GM18508 (cell line): ENCODE measurements at regions not wholly inside any gene's neighbourhood (a gene's known extent, or its start where the extent isn't known, plus 50 kb on each side); places are given as distances from the start of the nearest gene placed in this dataset.
"Not testable (repeated sequence)": the region's sequence is repeated elsewhere in the genome, so short reads cannot be mapped to it uniquely, and the experiment has no call there.

Source experiments
- ATAC-seq: cut with Tn5 transposase; IDR thresholded peaks from one replicate; pipeline ENCODE4 v1.9.1; 2021; ENCODE audit warnings: moderate number of reproducible peaks; ENCODE audit not compliant: insufficient read depth, unreplicated experiment

DNA sequence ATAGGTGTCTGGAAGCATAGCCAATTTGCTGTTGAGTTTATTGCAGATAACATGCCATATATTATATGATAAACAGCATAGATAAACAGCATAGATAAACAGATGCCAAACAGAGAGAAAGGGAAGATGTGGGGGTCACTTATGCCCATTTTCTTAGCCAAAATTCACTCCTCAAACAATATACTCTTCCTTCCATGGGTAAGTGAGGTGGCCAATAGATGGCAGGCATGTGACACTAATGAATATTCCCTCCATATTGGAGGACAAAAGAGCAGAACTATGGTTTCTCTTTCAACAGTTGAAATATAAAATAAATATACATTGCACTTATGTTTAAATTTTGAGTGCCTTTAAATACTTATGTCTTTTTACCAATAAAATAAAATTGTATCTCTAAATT, 1212.8 kb downstream of the REEP3 start:
- ATAC-seq, result no peak

DNA sequence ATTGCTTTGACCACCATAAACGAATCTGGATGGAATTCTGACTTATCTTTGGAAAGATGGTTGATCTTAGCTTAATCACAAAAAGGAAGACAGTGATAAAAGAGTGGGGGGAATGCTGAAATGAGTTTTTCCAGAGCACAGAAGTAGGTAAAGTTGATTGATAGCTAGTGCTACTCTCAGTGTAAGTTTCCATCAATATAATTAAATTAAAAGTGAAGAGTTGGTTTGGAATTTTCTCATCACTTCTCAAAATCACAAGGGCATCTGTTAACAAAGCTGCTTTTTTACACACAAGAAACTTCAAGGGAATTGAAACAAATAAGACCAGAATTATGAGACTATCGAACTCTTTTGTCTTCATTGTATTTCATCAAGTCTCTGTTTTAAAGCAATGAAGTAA, 1217.3 kb downstream of the REEP3 start:
- no peak for ATAC-seq

DNA sequence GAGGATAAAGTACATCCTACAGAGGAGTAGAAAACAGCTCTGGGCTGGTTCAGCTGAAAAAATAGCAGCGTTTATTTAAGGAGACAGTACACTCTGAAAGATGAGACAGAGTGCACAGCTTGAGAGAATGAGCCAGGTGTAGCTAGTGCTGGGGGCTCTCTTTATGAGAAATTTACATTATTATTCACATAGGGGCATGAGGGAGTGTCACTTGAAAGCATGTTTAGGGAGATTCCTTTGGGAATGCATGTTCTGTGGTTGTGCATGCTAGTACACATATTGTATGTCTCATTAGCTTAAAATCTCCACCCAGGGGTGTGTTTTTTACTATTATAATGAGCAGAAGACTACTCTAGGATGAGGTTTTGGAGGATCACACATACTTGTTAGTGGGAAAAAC, 1224.4 kb downstream of the REEP3 start:
- ATAC-seq, result no peak

DNA sequence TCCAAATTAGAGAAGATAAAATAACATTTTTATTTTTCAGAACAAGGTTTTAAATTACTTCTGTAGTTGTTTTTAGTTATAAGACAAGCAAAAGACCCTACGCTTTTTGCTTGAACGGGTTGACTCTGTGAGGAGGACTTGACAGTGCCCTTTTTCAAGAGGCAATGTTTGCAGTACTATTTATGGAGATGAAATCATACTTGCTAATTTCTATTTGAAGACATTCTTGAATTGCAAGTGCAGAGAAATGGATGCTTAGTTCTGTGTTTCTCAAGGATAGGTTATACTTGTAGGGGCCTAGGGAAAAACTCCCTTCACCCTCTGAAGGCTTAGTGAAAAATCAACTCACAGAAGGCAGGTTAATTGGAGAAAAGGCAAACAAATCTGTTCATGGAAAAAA, 1229.5 kb downstream of the REEP3 start:
- ATAC-seq, result no peak

DNA sequence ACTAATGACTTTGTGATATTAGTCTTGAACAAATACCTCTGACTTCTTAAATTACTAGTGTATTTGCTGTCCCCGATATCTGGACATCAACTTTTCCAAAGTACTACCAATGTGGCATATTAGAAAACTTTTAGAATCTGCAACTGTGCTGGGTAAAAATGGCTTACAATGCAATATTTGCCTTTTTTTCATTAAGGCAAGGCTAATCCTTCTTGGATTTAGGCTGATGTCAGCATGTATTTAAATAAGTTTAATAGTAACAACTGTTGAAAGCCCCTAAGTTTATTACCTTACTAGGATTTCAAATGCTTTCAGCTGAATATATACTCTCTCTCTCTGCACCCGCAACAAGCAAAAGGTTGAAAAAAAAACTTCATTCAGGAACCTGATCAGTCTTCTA, 1232.3 kb downstream of the REEP3 start:
- no peak for ATAC-seq

DNA sequence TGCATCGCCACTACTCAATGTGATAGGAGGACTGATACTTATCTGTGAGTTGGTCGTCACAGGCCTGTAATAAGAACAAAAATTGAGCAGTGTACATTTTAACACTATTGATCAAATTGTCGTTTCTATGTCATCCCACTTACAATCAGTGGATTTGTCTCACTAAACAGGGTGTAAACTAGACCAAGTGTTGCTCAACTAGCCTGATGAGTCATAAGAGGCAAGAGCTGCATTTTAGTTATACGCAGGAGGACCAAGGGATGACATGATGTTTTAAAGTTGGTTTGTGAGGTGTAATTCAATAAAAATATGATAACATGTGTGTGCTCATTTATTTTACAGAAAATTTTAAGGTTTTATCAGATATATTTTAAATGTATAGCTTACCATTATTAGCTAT, 1239.2 kb downstream of the REEP3 start:
- no peak for ATAC-seq

DNA sequence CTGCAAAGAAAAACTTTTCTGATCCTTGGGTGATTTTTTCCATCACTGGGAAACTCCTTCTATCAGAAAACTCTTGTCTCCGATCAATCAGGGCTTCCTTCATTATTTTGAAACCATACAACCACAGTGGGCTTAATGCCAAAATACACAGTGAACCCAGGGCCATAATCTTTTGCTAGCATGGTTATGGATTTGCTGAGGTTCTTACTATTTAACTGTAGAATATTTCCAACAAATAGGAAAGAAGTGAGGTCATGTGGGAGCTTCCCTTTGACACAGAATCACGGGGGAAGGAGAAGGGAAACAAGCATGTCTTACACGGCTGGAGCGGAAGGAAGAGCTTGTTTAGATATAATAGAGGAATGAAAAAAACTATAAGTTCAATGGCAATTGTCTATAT, 1241.7 kb downstream of the REEP3 start:
- no peak for ATAC-seq

DNA sequence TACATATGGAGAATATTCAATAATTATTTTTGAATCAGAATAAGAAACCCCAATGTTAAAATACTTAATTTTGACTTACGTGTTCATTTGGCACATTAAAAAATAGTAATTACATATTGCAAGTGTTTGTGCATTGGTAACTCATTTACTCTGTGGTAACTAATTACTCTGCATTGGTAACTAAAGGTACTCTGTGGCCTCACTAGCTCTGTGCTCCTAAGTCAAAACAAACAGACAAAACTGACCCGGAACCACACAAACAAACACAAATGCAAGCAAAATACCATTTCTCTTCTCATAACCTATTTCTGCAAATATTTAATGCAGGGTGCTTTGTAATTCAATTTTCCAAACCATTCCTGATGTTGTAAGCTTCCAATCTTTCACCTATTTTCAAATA, 1244.3 kb downstream of the REEP3 start:
- ATAC-seq, result no peak

DNA sequence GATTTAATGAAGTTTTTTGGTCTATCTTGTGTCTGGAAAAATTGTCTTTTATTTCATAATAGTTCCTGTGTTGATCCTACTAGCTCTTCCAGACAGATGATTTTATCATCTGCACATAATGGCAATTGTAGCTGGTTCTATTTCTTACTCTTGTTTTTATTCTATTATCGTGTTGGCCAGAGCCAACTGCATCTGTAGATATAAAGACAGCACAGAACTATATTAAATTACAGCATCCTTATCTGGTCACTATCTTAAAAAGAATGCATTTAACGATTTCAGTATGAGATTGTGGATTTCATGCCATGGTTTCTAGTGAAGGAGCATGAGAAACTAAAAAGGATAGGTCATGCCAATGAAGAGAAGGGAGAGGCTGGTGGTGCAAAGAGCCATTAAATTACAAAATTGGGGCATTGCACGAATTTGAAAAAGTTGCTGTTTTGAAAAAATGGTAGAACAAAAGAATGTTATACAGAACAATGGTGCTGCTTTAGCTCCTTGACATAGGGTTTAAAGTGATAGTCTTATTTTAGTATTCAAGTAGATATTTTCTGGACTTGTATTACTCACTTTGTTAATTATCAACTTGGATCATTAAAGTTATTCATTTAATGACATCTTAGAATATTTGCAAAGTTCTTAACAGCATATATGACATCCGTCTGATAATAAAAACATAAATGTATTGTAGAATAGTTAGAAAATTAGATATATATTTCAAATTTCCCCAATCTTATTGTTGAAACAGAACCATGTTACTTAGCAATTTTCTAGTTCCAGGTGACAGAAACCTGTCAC, 1250.3 kb downstream of the REEP3 start:
- ATAC-seq, result no peak

DNA sequence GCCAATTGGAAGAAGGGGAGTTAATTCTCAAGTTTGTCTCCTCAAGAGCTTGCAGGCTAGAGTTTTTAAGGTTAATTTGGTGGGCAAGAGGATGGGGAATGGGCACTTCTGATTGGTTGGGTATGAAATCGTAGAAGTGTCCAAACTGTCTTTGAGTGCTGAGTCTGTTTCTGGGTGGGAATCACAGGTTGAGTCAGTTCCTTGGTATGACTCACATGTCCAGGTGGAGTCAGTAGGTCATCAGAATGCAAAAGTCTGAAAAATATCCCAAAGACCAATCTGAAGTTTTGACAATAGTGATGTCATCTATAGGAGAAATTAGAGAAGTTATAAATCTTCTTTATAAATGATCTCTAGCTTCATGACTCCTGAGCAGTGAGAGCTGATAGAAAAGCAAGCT, 1252.2 kb downstream of the REEP3 start:
- no peak for ATAC-seq

DNA sequence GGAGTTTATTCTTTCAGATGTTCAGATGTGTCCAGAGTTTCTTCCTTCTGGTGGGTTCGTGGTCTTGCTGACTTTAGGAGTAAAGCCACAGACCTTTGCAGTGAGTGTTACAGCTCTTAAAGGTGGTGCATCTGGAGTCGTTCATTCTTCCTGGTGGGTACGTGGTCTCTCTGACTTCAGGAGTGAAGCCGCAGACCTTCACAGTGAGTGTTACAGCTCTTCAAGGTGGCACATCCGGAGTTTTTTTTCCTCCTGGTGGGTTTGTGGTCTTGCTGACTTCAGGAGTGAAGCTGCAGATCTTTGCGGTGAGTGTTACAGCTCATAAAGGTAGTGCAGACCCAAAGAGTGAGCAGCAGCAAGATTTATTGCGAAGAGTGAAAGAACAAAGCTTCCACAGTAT, 1263.2 kb downstream of the REEP3 start:
- not testable (repeated sequence) for ATAC-seq

DNA sequence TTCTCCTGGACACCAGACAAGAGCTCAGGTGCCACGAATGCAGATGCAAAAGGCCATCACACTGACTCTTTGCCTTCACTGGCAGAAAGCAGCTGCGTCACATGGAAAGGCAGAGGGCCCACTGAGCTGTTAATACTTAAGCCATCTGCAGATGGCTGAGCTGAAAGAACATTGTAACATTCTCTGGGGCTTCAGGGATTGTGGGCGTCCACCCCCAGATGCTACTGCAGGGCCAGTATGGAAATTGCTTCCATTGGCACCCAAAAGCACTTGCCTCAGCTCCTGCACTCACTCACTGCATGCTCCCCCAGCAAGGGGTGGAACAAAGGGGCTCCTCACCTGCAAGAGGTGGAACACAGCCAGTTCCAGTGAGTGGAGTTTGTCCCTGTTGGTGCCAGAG, 1264.6 kb downstream of the REEP3 start:
- ATAC-seq, result no peak

DNA sequence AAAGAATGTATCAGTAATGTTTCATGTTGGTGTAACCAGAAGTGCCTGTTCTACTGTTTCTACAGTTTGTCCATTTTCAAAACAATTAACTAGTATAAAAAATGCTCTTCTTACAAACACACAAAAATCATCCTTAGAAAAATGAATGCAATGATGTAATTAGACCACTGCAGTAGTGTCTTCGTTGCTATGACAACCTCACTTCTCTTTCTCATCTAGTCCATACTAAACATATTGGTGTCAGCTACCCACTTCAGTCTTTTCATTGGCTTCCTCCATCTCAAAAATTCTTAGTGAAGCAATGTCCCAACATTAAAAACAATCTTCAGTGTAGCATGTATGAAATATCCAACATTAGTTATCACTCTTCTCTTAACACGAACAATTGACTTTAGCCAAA, 1265.8 kb downstream of the REEP3 start:
- no peak for ATAC-seq

DNA sequence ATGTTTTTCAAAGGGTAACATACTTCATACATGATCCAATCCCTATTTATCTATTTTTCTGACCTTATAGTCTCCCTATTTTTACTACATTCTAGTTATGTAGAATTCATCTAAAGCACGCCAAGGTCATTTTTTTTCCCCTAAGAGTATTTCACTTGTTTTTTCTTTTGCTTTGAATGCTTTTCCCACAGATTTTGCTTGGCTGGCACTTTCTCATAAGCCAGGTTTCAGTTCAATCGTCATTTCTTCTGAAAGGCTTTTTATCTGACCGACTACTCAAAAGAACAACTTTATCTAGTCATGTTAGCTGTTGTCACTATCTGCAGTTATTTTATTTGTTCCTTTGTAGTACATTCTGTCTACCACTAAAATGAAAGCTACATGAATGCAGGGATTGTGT, 1274.6 kb downstream of the REEP3 start:
- no peak for ATAC-seq

DNA sequence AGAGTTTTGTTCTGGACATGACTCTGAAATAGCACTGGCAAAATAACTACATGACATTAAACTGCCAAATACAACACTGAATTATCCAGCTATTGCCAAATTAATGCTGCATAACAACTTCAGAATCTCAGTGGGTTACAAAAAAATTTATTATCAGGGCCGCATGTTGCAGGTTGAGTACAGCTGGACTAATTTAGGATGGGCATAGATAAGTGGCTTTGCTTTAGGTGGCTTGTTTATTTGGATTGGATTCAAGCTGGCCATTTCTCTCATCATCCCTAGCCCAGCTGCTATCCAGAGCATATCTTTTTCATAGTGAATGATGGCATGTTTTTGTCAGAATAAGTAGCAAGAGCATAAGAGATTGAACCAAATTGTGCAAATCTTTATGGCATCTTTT, 1277.1 kb downstream of the REEP3 start:
- ATAC-seq, result no peak

DNA sequence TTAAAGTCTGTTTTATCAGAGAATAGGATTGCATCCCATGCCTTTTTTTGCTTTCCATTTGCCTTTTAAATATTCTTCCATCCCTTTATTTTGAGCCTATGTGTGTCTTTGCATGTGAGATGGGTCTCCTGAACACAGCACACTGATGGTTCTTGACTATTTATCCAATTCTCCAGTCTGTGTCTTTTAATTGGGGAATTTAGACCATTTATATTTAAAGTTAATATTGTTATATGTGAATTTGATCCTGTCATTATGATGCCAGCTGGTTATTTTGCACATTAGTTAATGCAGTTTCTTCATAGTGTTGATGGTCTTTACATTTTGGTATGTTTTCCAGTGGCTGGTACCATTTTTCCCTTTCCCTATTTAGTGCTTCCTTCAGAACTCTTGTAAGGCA, 1287.0 kb downstream of the REEP3 start:
- ATAC-seq, result not testable (repeated sequence)

DNA sequence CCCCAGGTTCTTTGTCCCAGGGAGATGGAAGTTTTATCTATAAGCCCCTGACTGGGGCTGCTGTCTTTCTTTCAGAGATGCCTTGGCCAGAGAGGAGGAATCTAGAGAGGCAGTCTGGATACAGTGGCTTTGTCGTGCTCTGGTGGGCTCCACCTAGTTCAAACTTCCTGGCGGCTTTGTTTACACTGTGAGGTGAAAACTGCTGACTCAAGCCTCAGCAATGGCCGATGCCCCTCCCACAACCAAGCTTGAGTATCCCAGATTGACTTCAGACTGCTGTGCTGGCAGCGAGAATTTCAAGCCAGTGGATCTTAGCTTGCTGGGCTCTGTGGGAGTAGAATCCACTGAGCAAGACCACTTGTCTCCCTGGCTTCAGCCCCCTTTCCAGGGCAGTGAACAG, 1288.8 kb downstream of the REEP3 start:
- not testable (repeated sequence) for ATAC-seq

DNA sequence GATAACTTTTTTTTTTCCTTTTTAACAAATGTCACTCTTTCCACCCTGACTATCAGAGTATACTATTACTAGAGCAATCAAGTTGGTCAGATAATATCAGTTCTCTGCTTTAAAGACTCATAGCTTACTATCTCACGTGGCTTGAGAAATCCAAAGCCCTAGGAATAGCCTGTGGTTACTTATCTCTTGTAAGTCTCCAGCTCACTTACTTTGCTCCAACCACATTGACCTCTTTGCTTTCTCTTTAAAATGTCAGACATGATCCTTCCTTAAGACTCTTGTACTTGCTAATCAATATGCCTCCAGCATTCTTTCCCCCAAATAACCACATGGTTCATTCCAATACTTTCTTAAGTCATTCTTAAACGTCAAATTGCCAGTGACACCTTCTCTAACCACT, 1292.2 kb downstream of the REEP3 start:
- no peak for ATAC-seq

DNA sequence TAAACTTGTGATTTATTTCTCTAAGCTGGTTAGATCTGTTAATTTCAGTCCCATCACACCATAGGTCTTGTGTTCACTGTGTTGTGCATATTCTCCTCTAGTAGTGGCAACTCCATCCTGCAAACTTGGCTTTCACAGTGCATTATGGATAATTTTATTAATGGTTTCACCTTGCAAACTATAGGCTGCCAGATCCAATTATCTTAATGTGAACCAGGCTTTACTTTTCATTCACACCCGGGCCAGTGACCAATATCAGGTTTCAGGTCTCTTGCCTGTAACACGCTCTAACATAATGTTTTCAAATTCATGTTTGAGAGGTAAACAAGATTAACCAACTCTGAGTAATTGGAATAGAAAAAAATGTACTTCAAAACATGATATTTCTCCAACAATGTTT, 1293.0 kb downstream of the REEP3 start:
- no peak for ATAC-seq

DNA sequence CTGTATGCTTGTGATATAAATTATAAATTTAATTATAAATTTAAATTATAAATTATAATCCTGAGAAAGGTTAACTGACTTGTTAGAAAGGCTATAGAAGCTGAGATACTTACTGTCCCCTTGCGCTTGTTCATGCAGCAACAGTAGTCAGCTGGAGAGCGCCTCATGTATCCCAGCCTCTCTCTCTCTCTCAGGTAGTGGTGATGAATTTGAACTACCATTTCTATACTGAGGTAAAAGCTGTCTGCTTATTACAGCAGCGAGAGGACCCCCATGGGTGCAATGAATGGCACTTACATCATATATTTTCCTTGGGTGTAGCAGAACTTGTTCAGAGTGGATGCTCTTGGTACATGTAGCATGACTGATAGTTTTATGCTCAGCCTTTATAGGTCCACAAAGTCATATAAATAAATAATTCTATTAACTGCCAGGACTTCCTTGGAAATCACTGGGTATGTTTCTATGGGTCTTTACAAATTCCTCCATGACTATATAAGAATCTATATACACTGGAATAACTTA, 1308.7 kb downstream of the REEP3 start:
- ATAC-seq, result no peak

DNA sequence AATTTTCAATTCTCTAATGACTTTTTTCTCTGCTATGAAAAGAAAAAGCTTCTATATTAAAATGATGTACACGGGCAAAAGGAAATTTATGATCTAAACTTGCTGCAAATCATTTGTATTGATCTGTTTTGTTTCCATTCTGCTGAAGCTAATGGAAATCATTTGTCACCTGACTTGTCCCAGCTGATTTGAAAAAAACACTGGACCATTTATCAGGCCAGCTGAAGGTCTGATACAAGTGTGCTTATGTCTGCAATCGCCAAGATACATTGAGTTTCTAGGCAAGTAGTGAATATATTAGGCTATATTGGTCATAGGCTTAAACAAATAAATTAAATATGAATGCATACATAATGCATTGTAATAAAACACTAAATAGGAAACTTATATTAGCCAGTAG, 1309.7 kb downstream of the REEP3 start:
- ATAC-seq, result no peak

DNA sequence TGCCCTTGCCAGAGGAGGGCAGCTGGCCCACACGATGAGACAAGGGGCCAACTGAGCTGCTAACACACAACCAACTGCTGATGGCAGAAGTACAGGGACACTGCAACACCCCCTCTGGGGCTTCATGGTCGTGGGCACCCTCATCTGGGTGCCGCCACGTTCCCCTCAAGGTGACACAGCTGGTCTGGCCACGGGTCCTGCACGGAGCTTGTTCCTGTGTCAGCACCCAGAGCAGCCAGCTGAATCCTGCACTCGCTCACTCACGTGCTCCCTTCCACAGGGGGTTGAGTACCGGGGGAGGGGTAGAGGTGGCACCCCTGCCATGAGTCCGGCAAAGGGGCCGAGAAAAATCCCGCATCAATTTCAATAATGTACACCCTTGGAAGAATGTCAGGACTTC, 1319.1 kb downstream of the REEP3 start:
- no peak for ATAC-seq
